ENCODE measurements at regions not wholly inside any gene's neighbourhood (a gene's known extent, or its start where the extent isn't known, plus 50 kb on each side); places are given as distances from the start of the nearest gene placed in this dataset.
A peak's percentile ranks its signal among the peaks of the same experiment; 100 is the strongest.
"Not testable (repeated sequence)": the region's sequence is repeated elsewhere in the genome, so short reads cannot be mapped to it uniquely, and the experiment has no call there.

DNA sequence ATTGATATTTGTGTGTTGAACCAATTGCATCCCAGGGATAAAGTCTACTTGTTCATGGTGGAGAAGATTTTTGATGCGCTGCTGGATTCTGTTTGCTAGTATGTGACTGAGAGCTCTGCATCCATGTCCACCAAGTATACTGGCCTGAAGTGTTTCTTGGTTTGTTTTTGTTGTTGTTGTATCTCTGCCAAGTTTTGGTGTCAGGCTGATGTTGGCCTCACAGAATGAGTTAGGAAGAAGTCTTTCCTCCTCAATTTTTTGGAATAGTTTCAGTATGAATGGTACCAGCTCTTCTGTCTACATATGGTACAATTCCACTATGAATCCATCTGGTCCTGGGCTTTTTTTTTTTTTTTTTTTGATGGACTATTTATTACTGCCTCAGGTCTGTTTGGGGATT, 50.9 kb upstream of the OSTN start:
- no peak for DNase-seq (ENCODE audit: insufficient read length, low spot score)
- no peak for FAIRE-seq

GRCh38 chr3:191143224-191143623, 55.8 kb upstream of the OSTN start:
- DNase-seq (ENCODE audit: insufficient read length, low spot score) (no peak), FAIRE-seq (no peak)

- peak; percentile 38 for DNase-seq (ENCODE audit: insufficient read length, low spot score)
- no peak for FAIRE-seq
Measured at GRCh38 chr3:191141728-191142127, 57.3 kb upstream of the OSTN start.

- DNase-seq (ENCODE audit: insufficient read length, low spot score): no peak
- no peak for FAIRE-seq
Measured at GRCh38 chr3:191139736-191140135, 59.3 kb upstream of the OSTN start.

GRCh38 chr3:191138937-191139336, 60.1 kb upstream of the OSTN start:
- FAIRE-seq (no peak), DNase-seq (ENCODE audit: insufficient read length, low spot score) (no peak)

DNA sequence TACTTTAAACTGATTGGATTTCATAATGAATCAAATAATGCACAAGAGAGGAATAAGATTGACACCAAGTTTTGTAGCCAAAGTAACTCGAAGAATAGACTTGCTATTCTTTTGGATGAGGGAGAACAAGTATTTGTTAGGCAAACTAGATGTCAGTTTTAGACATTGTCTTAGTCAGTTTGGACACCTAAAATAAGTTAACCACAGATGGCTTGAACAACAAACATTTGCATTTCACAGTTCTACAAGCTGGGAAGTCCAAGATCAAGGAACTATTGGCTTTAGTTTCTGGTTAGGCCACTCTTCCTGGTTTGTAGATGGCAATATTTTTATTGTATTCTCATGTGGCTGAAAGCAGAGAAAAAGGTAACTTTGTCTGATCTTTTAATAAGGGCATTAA, 61.3 kb upstream of the OSTN start:
- no peak for FAIRE-seq

GRCh38 chr3:191136347-191136746, 62.7 kb upstream of the OSTN start:
- FAIRE-seq (no peak), DNase-seq (ENCODE audit: insufficient read length, low spot score) (peak; percentile 24)

More for the DNA sequence above, 61.3 kb upstream of the OSTN start:
- no peak for DNase-seq (ENCODE audit: insufficient read length, low spot score)

- FAIRE-seq: no peak
- DNase-seq (ENCODE audit: insufficient read length, low spot score): no peak
Measured at GRCh38 chr3:191135175-191135574, 63.9 kb upstream of the OSTN start.

DNA sequence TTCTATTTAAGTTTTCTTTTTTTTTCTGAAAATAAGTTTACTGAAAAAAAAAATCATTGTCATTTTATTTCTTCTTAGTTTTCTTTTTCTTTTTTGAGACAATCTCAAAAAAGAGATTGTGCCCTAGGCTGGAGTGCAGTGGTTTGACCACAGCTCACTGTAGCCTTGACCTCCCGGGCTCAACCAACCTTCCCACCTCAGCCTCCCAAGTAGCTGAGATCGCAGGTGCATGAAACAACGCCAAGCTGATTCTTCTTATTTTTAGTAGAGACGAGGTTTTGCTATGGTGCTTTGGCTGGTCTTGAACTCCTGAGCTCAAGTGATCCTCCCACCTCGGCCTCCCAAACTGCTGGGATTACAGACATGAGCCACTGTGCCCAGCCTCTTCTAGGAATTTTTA, 65.7 kb upstream of the OSTN start:
- no peak for FAIRE-seq
- no peak for DNase-seq (ENCODE audit: insufficient read length, low spot score)

GRCh38 chr3:191131305-191131704, 67.7 kb upstream of the OSTN start:
- DNase-seq (ENCODE audit: insufficient read length, low spot score): no peak
- no peak for FAIRE-seq

DNA sequence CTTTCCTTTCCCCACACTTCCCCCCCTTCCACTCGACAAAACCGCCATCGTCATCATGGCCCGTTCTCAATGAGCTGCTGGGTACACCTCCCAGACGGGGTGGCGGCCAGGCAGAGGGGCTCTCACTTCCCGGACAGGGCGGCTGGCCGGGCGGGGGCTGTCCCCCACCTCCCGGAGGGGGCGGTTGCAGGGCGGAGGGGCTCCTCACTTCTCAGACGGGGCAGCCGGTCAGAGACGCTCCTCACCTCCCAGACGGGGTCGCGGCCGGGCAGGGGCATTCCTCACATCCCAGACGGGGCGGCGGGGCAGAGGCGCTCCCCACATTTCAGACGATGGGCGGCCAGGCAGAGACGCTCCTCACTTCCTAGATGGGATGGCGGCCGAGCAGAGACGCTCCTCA, 74.2 kb upstream of the OSTN start:
- not testable (repeated sequence) for FAIRE-seq

GRCh38 chr3:191123946-191124345, 75.1 kb upstream of the OSTN start:
- FAIRE-seq (no peak), DNase-seq (ENCODE audit: insufficient read length, low spot score) (no peak)

More for the DNA sequence above, 74.2 kb upstream of the OSTN start:
- not testable (repeated sequence) for DNase-seq (ENCODE audit: insufficient read length, low spot score)

- DNase-seq (ENCODE audit: insufficient read length, low spot score) (no peak), FAIRE-seq (no peak)
Measured at GRCh38 chr3:191123231-191123630, 75.8 kb upstream of the OSTN start.

DNA sequence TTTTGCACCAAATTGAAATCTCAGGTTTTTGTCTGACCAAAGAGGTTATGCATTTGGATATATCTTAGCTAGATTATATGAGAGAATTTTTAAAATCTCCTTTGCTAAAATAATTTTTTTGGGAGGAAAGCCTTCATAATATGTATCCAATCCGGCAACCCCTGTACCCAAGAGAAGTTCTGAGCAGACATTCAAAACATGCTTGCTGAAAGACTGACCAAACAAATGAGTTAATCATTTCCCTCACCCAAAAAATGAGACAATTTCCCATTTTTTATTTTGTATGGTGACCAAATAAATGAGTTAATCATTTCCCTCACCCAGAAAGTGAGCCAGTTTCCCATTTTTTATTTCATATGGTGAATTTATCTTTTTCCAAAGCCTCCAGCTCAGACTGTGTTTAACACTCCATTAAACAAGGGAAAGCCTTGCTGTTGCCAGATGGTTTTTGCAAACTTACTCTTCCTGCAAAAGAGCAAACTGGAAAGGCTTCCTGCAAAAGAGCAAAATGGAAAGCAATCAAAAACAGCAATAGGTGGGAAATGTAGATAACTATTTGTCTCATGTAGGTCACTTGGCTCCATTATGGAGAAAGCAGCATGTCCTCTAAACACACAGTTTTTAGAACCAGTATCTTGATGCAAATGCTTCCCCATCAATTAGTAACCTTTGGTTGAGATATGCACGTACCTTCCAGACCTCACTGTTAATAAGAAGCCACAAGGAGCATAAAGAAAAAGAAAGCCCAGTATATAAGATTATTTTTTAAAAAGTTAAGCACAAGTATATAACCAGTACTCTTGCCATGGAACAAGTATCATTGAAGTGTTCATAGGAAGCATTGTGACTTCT, 78.4 kb upstream of the OSTN start:
- DNase-seq (ENCODE audit: insufficient read length, low spot score) (no peak), FAIRE-seq (no peak)

DNA sequence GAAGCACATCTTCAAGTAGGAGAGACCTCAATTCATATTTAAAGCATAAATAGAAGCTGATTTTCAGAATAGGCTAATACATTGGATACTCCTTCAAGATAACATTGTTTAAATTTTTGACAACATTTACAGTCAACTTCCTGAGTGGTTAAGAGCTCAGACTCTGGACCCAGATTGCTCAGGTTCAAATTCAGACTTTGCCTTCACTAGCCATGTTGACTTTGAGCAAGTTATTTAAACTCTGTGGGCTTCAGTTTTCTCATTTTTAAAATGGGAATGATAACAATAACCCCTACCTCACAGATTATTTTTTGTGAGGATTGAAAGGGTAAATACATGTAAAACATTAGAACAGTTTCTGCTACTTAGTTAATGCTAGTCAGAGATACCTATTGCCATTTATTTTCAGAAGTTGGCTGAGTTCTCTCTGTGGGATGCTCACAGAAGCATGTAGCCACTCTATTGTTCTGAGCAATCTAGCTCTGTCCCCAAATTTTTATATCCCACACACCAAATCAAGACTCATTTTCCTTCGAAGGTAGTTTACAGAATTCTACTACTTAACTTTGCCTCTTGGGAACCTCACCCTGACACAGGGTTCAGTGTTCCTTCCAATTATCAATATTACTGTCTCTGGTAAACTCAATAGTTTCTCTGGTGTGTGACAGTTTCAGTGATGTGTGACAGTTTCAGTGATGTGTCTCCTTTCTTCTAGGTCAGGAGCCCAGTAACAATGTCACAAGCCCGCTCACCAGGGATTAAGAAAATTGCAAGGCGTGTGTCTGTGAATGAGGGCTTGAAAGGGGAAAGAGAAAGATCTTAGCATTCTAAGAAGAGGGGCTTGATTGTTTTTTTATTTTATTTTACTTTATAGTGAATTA, 79.4 kb upstream of the OSTN start:
- no peak for DNase-seq (ENCODE audit: insufficient read length, low spot score)
- FAIRE-seq: no peak

DNA sequence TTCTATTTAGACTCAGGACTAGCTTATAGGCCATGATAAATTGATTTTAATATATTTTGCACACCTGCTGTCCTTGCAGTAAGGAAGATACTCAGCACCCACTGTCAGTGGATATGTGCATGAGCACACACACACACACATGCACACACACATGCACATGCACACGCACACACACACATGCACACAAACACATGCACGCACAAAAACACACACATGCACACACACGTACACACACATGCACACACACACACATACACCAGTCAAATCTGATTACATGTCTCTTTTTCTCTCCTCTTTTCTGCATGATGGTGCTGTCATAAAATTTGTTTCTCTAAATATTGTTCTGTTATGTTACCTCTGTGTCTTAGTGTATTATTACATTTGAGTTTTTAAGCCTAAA, 87.3 kb upstream of the OSTN start:
- peak; percentile 81 for FAIRE-seq
- no peak for DNase-seq (ENCODE audit: insufficient read length, low spot score)

GRCh38 chr3:191105418-191105817, 93.6 kb upstream of the OSTN start:
- FAIRE-seq: no peak
- DNase-seq (ENCODE audit: insufficient read length, low spot score): no peak

DNA sequence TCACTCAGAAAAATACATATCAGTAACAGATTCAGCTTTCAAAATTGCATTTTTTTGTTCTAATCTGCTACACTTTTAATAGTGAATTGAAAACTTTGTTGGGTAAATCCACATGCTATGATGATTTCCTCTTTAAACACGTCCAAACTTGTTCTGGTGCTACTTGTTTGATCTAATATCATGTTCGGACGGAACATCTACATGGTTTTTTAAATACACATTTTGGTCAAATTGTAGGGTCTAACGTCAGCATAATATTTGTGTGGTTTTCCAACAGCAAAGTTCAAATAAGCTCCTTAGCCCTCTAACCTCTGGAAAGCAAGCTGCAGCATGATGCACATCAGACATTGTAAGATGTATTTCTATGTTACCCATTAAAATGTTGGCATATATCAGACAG, 98.5 kb upstream of the OSTN start:
- DNase-seq (ENCODE audit: insufficient read length, low spot score): no peak
- no peak for FAIRE-seq

- FAIRE-seq: peak; percentile 4
- no peak for DNase-seq (ENCODE audit: insufficient read length, low spot score)
Measured at GRCh38 chr3:191094057-191094845, 104.8 kb upstream of the OSTN start.

DNA sequence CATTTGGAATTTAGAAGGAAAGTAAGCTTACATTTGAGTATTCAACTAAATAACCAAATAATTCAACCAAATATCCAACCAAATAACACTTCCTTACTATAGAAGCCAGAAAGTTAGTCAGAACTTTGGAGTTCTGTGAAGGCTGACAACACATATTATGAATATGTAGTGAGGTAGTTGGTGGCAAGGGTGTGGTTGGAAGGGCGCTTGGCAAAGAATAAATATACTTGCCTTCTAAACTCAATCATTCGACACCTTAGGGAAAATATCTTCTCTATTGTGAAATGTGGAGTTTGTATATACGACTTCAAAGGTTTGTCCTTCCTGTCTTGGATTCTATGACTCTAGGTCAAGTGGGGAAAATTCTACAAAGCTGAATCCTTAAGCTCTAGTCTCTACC, 111.7 kb upstream of the OSTN start:
- DNase-seq (ENCODE audit: insufficient read length, low spot score) (no peak), FAIRE-seq (no peak)

GRCh38 chr3:191085091-191085490, 114.0 kb upstream of the OSTN start:
- FAIRE-seq: no peak

More at GRCh38 chr3:191085091-191085490, 114.0 kb upstream of the OSTN start:
- no peak for DNase-seq (ENCODE audit: insufficient read length, low spot score)
